ENCODE measurements at regions not wholly inside any gene's neighbourhood (a gene's known extent, or its start where the extent isn't known, plus 50 kb on each side); places are given as distances from the start of the nearest gene placed in this dataset.

- H3K4me2 ChIP-seq = no peak overlapping the region
- H3K4me3 ChIP-seq = no peak overlapping the region
- no peaks in the 10 kb centered on the region for H3K9me3 ChIP-seq (replicated peaks in 1 of 11)
- no peak for TF ChIP-seq Cebpa-rat (IDR thresholded peaks at IDR 0.05)
- H3K4me1 ChIP-seq = no peaks in the 10 kb centered on the region
- H3K9ac ChIP-seq = no peak overlapping the region
- H3K27ac ChIP-seq = no peak overlapping the region
- no peaks in the 10 kb centered on the region for H3K27me3 ChIP-seq
- no peaks in the 10 kb centered on the region for H4K20me1 ChIP-seq
- no peaks in the 10 kb centered on the region for H3K36me3 ChIP-seq
These were observed 1015.0 kb downstream of the TBC1D22A start for GRCh38 chr22:47777426-47777825.

GRCh38 chr22:47776329-47776728 lies 1013.9 kb downstream of the TBC1D22A start:
- H3K4me3 ChIP-seq = no peak overlapping the region
- peaks cover 0 to 8% (median 0%) of the 10 kb centered on the region in 11 experiments; a peak in 4 of 22 replicates for H3K9me3 ChIP-seq (replicated peaks in 1 of 11)
- no peak for TF ChIP-seq Cebpa-rat (IDR thresholded peaks at IDR 0.05)
- H4K20me1 ChIP-seq = no peaks in the 10 kb centered on the region
- no peak overlapping the region for H3K27ac ChIP-seq
- no peak overlapping the region for H3K9ac ChIP-seq
- no peaks in the 10 kb centered on the region for H3K36me3 ChIP-seq
- no peak overlapping the region for H3K4me2 ChIP-seq
- H3K27me3 ChIP-seq = no peaks in the 10 kb centered on the region
- no peaks in the 10 kb centered on the region for H3K4me1 ChIP-seq

- Histone ChIP-seq H3K36me3 (no peaks in the 10 kb centered on the region), H3K27ac (no peak overlapping the region), H3K9ac (no peak overlapping the region), H3K4me1 (no peaks in the 10 kb centered on the region), H3K9me3 (replicated peaks in 1 of 11) (peaks cover 0 to 11% (median 0%) of the 10 kb centered on the region in 11 experiments; a peak in 4 of 22 replicates), H3K4me3 (no peak overlapping the region), H3K4me2 (no peak overlapping the region), H3K27me3 (no peaks in the 10 kb centered on the region), H4K20me1 (no peaks in the 10 kb centered on the region)
- no peak for TF ChIP-seq Cebpa-rat (IDR thresholded peaks at IDR 0.05)
These were observed 1013.2 kb downstream of the TBC1D22A start for GRCh38 chr22:47775686-47776085.

DNA sequence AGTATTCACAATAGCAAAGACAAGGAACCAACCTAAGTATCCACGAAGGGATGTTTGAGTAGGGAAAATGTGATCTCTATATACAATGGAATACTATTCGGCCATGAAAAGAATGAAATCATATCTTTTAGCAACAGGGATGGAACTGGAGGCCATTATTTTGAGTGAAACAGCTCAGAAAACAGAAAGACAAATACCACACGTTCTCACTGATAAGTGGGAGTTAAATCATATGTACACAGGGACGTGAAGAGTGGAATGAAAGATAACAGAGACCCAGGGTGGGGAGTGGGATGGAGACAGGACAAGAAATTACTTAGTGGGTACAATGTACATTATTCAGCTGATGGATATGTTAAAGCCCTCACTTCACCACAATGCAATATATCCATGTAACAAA lies 1012.7 kb downstream of the TBC1D22A start:
- no peak for TF ChIP-seq Cebpa-rat (IDR thresholded peaks at IDR 0.05)
- Histone ChIP-seq H3K4me1 (no peaks in the 10 kb centered on the region), H3K9me3 (replicated peaks in 1 of 11) (peaks cover 0 to 11% (median 0%) of the 10 kb centered on the region in 11 experiments; a peak in 4 of 22 replicates), H3K4me2 (no peak overlapping the region), H3K4me3 (no peak overlapping the region), H3K9ac (no peak overlapping the region), H3K27me3 (no peaks in the 10 kb centered on the region), H3K36me3 (no peaks in the 10 kb centered on the region), H4K20me1 (no peaks in the 10 kb centered on the region), H3K27ac (no peak overlapping the region)

GRCh38 chr22:47773635-47774034 lies 1011.2 kb downstream of the TBC1D22A start:
- Histone ChIP-seq H3K36me3 (no peaks in the 10 kb centered on the region), H4K20me1 (no peaks in the 10 kb centered on the region), H3K4me2 (no peak overlapping the region), H3K27me3 (no peaks in the 10 kb centered on the region), H3K9ac (no peak overlapping the region), H3K4me3 (no peak overlapping the region), H3K9me3 (replicated peaks in 1 of 11) (peaks cover 0 to 11% (median 0%) of the 10 kb centered on the region in 11 experiments; a peak in 4 of 22 replicates), H3K4me1 (no peaks in the 10 kb centered on the region), H3K27ac (no peak overlapping the region)
- TF ChIP-seq Cebpa-rat (IDR thresholded peaks at IDR 0.05) = no peak

DNA sequence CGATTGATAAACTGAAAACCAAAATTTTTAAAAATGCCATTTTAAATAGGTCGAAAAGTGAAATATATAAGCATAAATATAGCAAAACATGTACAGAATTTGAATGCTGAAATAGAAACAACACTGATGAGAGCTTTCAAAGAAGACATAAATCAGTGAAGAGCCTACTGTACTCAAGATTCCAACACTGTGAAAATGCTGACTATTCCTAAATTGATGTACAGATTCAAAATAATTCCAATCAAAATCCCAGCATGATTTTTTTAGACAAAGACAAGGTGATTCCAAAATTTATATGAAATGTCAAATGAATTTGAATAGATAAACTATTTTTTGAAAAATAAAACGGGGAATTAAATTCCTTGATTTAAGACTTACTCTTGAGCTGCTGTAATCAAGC lies 1010.4 kb downstream of the TBC1D22A start:
- Histone ChIP-seq H3K9ac (no peak overlapping the region), H3K9me3 (replicated peaks in 1 of 11) (peaks cover 0 to 11% (median 0%) of the 10 kb centered on the region in 11 experiments; a peak in 4 of 22 replicates), H3K27ac (no peak overlapping the region), H3K36me3 (no peaks in the 10 kb centered on the region), H3K4me1 (no peaks in the 10 kb centered on the region), H4K20me1 (no peaks in the 10 kb centered on the region), H3K27me3 (no peaks in the 10 kb centered on the region), H3K4me3 (no peak overlapping the region), H3K4me2 (no peak overlapping the region)
- no peak for TF ChIP-seq Cebpa-rat (IDR thresholded peaks at IDR 0.05)

DNA sequence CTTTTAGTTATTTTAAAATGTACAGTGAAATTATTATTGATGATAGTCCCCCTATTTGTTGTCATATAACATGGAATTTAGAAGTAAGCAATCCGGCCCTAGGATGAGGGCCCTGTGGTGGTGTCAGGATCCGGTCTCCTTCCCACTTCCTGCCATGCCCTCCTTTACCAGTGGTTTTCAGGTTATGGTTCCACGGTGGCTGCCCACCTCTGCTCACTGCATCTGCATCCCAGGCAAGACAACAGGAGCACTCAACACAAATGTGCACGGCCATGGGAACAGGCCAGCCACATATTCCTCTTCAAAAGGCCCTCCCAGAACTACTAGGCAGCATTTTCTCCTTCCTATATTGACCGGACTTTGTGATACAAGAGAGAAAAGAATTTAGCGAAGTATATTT lies 1007.2 kb downstream of the TBC1D22A start:
- Histone ChIP-seq H3K4me2 (no peak overlapping the region), H3K4me3 (no peak overlapping the region), H3K36me3 (no peaks in the 10 kb centered on the region), H4K20me1 (no peaks in the 10 kb centered on the region), H3K27me3 (no peaks in the 10 kb centered on the region), H3K9ac (no peak overlapping the region), H3K9me3 (replicated peaks in 1 of 11) (peaks cover 0 to 11% (median 0%) of the 10 kb centered on the region in 11 experiments; a peak in 4 of 22 replicates), H3K4me1 (no peaks in the 10 kb centered on the region), H3K27ac (no peak overlapping the region)
- no peak for TF ChIP-seq Cebpa-rat (IDR thresholded peaks at IDR 0.05)

- H3K9ac ChIP-seq = no peak overlapping the region
- H4K20me1 ChIP-seq = no peaks in the 10 kb centered on the region
- no peaks in the 10 kb centered on the region for H3K27me3 ChIP-seq
- no peaks in the 10 kb centered on the region for H3K36me3 ChIP-seq
- H3K27ac ChIP-seq = no peak overlapping the region
- peaks cover 0 to 11% (median 0%) of the 10 kb centered on the region in 11 experiments; a peak in 4 of 22 replicates for H3K9me3 ChIP-seq (replicated peaks in 1 of 11)
- TF ChIP-seq Cebpa-rat (IDR thresholded peaks at IDR 0.05) = no peak
- H3K4me3 ChIP-seq = no peak overlapping the region
- H3K4me1 ChIP-seq = no peaks in the 10 kb centered on the region
- no peak overlapping the region for H3K4me2 ChIP-seq
These were observed 1005.6 kb downstream of the TBC1D22A start for GRCh38 chr22:47768027-47768426.

GRCh38 chr22:47767403-47767802 lies 1005.0 kb downstream of the TBC1D22A start:
- H3K4me1 ChIP-seq = no peaks in the 10 kb centered on the region
- TF ChIP-seq Cebpa-rat (IDR thresholded peaks at IDR 0.05) = no peak
- H3K36me3 ChIP-seq = no peaks in the 10 kb centered on the region
- no peaks in the 10 kb centered on the region for H4K20me1 ChIP-seq
- H3K27ac ChIP-seq = no peak overlapping the region
- peaks cover 0 to 11% (median 0%) of the 10 kb centered on the region in 11 experiments; a peak in 4 of 22 replicates for H3K9me3 ChIP-seq (replicated peaks in 1 of 11)
- H3K4me3 ChIP-seq = no peak overlapping the region
- H3K27me3 ChIP-seq = no peaks in the 10 kb centered on the region
- H3K4me2 ChIP-seq = no peak overlapping the region
- H3K9ac ChIP-seq = no peak overlapping the region

DNA sequence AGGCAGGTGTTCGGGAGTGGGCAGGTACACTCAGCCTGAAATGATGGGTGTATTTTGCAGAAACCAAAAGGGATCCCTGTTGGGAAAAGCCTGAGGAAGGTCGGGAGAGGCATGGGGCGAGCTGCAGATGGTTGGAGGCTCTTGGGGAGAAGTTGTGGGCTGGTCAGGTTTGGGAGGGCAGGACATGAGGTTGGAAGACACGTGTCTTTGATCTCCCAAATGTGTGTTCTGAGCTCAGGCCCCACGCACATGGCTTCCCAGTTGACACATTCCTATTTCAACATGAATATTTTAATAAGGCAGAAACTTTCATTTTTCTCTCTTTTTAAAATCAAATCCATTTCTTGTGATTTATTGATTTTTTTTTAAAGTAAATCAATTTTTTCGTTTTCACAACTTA lies 1003.3 kb downstream of the TBC1D22A start:
- Histone ChIP-seq H3K4me2 (no peak overlapping the region), H3K9me3 (replicated peaks in 1 of 11) (no peaks in the 10 kb centered on the region), H3K27ac (no peak overlapping the region), H3K27me3 (no peaks in the 10 kb centered on the region), H4K20me1 (no peaks in the 10 kb centered on the region), H3K9ac (no peak overlapping the region), H3K4me3 (no peak overlapping the region), H3K36me3 (no peaks in the 10 kb centered on the region), H3K4me1 (no peaks in the 10 kb centered on the region)
- TF ChIP-seq Cebpa-rat (IDR thresholded peaks at IDR 0.05) = no peak
